Skeletal muscle cell (primary cell): ENCODE measurements at regions not wholly inside any gene's neighbourhood (a gene's known extent, or its start where the extent isn't known, plus 50 kb on each side); places are given as distances from the start of the nearest gene placed in this dataset.

Source experiments
- DNase-seq: peaks from one replicate; pipeline ENCODE4 v3.0.0-alpha.2; 2010; ENCODE audit warnings: low read depth
- H3K4me3 ChIP-seq: 2 replicates; pipeline ENCODE4 v1.5.1; 2011; ENCODE audit warnings: low read depth, mild to moderate bottlenecking, control low read depth, low read length, moderate library complexity

DNA sequence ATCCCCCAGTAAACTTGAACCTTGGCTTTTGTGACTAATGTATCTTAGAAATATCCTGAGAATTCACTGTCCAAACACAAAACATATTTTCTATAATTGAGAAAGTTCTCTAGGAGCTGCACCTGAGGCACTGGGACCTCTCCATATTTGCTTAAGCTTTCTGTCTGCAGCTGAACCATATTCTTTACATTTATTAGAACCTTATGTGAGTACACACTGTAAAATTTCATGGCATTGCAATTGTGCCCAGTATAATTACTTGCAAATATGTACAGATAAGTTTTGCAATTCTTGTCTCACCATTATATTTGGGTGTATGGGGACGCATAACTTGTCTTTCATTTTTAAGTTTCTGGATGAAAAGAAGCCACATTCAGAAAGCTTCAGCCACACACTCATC lies 280.7 kb upstream of the KLHL1 start:
- DNase-seq: no peak
- no peak overlapping the region for H3K4me3 ChIP-seq

DNA sequence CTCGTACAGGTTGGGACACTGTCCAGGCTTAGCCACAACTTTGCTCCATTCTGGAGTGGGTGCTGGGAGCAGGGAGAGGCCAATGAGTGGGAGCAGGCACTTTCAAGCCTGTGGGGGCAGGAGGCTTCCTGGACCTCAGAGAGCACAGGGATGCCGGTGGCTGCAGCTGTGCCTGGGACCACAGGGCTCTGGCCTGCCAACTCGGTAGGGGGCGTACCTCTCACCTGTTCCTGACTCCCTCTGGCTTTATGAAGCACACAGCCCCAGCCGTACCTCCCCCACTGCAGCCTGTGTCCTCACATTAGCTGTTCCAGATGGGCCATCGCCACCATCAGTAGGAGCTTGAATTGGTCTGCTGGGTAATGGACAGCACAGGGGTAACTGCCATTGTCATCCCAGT lies 278.7 kb upstream of the KLHL1 start:
- no peak for DNase-seq

DNA sequence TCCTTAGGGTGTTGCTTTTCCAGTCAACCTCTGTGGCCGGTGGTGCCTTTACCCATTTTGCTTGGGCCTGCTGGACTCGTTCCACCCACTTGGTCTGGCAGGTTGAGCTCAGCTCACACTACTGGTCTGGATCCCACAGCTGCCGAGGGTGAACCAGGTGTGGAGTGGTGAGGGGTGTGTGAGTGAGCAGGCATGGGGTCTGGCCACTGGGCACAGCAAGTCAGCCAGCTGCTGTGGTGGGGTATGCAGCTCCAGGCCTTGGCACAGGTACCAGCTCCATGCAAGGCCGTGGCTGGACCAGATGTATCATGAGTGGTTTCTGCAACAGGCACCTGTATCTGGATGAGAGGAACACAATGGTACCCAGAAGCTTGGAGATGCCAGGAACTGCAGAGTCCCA lies 277.6 kb upstream of the KLHL1 start:
- DNase-seq: no peak
- H3K4me3 ChIP-seq: no peak overlapping the region

More for the DNA sequence above, 278.7 kb upstream of the KLHL1 start:
- no peak overlapping the region for H3K4me3 ChIP-seq

DNA sequence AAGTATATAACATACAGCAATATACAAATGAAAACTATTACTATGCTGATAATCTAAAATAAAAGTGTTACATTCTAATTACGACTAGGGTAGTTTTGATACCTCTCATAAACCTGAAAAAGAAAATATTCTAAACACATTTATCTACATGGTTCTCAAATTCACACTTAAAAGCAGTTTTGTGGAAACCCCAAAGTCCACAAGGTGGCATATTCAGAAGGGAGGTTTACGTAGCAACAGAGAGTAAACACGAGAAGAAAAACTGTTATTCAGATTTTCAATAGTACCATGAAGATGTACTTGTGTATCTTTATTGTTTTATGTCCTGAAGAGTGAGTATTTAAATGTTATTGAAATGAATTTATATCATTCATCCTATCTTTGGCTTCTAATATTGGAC lies 275.9 kb upstream of the KLHL1 start:
- H3K4me3 ChIP-seq: no peak overlapping the region
- no peak for DNase-seq

DNA sequence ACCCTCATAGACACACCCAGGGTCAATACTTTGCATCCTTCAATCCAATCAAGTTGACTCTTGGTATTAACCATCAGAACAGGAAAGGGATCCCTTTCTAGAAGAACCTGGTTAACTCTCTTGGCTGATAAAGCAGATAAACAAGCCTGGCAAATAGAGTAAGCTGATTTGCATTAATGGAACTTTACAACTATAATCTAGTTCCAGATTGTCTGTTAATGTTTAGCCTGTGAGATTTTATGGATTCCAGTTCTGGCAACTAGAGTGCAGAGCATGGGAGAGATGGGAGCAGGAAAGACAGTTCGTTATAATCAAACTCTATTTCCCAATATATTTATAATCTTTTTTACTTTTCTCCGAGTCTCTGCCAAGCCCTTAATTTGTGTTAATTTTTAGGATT lies 272.6 kb upstream of the KLHL1 start:
- no peak for DNase-seq

DNA sequence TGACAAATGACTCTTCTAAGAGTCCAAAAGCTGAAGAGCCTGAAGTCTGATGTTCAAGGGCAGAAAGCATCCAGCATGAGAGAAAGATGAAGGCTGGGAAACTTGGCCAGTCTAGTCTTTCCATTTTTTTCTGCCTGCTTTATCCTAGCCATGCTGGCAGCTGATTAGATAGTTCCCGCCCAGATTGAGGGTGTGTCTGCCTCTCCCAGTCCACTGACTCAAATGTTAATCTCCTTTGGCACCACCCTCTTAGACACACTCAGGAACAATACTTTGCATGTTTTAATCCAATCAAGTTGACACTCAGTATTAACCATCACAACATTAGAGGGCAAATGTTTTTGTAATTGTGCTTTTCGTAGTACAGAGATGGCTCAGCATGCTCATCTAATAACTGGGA lies 267.5 kb upstream of the KLHL1 start:
- H3K4me3 ChIP-seq: no peak overlapping the region
- no peak for DNase-seq

More for the DNA sequence above, 272.6 kb upstream of the KLHL1 start:
- H3K4me3 ChIP-seq: no peak overlapping the region

DNA sequence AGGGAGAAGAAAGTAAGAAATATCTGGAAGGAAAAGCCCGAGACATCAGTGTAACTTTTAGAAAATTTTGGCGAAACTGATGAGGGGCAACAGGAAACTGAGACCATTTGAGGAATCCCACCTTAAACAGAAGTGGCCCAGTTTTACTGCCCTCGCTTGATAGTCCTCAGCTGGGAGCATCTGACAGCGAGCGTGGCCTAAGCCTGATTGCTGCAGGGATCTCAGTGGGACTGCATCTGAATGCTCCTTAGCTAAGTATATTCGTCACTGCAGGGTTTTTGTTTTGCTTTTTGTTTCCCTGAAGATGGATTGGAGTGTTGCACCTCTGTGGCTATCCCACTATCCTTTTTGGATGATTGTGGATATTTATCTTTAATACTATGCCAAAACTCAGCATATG lies 262.7 kb upstream of the KLHL1 start:
- H3K4me3 ChIP-seq: no peak overlapping the region
- no peak for DNase-seq

DNA sequence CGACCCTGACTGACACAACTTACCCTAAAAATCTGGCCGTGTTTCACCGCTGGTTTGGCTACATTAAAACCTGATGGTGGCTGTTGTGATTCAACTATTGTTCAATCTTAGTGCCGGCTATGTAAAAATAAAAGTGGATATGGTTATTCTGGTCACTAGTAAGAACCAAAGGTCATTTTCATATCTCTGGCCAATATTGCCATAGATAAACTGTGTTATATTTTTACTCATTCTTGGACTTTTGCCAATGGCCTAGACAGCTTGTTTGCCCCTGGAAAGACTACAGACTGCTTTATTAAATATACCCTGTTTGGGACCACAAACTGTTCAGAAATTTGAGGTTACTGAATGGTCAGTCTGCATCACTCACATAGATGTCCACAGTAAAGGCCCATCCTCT lies 258.5 kb upstream of the KLHL1 start:
- DNase-seq: no peak
- H3K4me3 ChIP-seq: no peak overlapping the region

DNA sequence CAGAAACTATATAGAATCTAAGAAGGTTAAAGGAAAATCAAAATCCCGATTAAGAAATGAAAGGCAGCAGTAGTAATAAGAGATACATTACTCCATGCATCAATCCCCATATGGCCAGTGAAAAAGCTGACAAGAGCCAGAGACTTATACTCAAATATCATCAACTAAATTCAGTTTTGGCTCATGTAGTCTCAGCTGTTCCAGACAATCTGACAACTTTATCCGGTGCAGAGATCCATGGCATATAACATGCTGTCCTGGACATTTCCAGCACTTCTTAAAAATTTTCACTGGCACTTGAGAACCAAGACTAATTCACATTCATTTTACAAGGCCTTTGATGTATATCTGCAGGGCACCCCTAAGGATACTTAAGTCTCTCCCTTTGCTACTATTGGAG lies 255.7 kb upstream of the KLHL1 start:
- H3K4me3 ChIP-seq: no peak overlapping the region
- no peak for DNase-seq

DNA sequence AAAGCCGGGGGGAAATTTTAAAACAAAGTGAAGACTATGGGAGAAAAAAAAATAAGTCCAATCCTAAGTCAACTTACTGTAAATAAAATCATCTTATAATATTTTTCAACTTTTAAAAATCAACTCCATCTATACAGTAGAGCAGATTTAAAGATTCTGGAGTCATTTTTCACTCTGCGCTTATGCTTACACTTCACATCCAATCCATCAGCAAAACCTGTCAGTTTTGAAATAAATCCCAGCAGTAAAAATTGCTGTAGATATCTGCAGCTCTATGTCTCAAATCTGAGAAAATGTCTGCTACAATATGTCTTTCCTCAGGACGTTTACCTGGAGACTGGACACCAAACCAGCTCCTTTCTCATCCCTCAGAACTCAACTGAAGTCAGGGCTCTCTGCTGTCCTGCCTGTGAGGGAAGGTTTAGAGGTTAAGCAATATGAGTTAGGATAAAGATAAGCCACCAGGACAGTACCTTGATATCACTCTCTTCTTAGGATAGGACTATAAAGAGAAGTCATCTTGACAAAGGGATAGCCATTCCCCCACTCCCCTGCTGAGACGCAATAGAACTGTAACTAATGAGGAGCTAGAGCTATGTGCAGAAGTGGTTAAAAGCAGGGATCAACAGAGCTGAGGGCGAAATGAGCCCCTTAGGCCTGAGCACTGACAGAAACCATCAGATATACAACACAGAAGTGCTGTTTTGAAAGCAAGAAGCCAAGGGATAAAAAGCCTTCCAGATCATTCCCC lies 254.7 kb upstream of the KLHL1 start:
- no peak for DNase-seq
- no peak overlapping the region for H3K4me3 ChIP-seq

DNA sequence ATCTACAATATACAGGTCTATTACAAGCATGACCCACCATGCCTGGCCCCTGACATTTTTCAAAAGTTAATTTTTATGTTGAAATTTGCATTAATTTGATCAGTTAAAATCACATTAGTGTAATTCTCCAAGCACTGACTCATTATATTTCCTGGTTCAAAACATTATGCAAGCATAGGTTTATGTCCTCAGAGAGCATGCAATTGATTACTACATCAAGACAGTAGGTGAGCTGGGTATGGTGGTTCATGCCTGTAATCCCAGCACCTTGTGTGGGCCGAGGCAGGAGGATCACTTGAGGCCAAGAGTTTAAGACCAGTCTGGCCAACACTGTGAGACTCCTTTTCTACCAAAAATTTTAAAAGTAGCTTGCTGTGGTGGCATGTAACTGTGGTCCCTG lies 248.8 kb upstream of the KLHL1 start:
- DNase-seq: no peak
- H3K4me3 ChIP-seq: no peak overlapping the region

DNA sequence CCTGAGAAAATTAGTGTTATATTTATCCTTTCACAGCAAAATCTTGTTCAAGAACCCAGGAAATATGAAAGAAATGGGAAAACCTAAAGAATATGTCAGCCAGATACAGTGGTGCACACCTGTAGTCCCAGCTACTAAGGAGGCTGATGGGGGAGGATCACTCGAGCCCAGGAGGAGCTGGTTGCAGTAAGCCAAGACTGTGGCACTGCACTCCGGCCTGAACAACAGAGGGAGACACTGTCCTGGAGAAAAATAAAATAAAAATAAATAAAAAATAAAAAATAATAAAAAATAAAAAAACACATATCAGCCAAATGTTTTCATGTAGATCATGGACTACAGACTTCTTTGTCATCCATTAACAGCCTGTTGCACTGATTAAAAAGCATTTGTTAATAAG lies 244.8 kb upstream of the KLHL1 start:
- no peak for DNase-seq
- no peak overlapping the region for H3K4me3 ChIP-seq

DNA sequence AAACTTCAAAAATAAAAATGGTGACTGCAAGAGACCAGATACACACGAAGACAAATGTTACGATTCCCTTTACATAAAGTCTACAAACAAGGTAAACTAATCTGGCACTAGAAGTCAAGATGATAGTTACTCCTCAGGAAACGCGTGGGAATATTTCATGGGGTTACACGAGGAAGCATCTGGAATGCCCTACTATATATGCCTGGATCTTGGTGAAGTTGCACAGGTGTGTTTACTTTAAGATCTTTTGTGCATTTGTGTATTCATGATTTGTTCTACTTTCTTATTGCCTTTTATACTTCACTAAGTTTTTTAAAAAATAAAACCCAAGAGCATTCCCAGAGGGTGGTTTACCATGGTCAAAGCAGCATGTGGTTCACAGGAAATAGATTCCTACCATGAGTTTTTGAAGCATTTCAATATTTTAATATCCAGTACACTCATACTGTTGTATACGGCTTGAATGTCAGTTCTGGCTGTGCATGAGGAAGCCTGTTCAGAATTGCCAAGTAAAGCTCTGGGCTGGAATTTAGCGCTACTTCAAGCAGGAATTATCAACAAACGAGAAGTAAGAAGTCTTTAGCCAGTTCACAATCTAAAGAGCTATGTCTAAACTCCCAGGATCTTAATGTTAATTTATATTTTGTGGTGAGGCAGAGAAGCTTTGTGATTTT lies 239.8 kb upstream of the KLHL1 start:
- no peak overlapping the region for H3K4me3 ChIP-seq
- DNase-seq: no peak

DNA sequence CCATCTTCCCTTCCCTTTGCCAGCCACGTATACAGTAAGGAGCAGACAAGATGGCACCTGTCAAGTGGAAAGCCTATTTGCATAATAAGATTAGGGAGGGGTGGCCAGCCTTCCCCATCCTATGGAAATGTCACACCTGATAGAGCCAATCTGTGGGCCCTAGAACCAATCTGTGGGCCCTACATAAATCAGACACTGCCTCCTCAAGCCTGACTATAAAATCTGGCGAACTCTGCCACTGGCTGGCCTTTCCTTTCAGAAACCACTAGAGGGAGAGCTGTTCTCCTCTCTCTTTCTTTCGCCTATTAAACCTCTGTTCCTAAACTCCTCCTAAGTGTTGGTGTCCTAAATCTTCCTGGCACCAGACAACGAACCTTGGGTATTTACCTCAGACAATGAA lies 231.5 kb upstream of the KLHL1 start:
- no peak for DNase-seq

DNA sequence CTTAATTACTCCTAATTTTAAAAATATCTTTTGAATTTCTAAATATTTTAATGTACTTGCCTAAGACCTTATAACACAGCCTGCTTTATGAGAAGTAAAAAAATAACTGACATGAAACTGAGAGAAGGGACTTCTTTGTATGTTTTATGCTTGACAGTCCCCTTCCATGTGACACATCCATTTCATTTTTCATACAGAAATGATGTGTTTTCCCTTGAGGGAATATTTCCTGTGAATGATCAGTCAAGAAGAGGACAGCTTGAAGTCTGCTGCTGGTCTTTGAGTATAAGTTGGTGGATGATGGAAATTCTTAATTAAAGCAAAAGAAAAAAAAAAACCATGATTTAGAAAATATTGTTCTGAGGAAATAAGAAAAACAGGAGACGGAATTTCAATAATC lies 230.4 kb upstream of the KLHL1 start:
- DNase-seq: no peak
- no peak overlapping the region for H3K4me3 ChIP-seq

More for the DNA sequence above, 231.5 kb upstream of the KLHL1 start:
- H3K4me3 ChIP-seq: no peak overlapping the region

DNA sequence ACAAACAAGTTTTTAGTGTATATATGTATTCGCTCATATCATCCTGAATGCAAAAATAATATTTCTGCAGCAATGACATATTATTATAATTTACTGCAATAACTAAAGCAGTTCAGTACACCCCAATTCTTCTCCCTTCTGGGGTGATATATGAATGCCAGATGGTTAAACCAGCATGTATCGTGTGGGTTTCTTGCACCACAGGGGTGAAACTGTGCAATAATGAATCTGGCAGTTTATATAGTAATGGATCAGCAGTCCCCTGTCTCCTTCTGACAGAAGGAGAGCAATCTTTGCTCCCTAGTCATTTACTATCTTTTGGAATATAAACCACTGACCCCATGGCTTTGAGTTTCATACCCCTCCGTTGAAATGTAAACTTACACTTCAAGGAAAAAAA lies 228.6 kb upstream of the KLHL1 start:
- DNase-seq: no peak

DNA sequence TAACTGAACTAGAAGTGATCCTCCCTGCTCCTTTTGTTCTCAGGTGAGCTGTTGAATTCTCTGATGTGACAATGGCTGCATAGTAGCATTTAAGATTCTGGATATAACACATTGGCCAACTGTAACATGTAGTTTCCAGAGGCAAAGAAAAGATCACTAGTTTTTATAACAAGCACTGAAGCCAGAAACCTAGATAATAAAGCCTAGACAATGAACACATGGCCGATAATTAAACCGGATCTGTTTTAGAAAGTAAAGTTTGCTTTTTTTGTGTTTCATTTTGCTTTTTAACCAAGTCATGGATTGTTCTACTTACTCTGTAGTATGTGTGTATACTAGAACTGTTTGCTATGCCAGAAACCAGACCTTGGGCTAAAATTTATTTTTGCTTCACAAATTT lies 225.5 kb upstream of the KLHL1 start:
- H3K4me3 ChIP-seq: no peak overlapping the region
- DNase-seq: no peak

More for the DNA sequence above, 228.6 kb upstream of the KLHL1 start:
- H3K4me3 ChIP-seq: no peak overlapping the region

DNA sequence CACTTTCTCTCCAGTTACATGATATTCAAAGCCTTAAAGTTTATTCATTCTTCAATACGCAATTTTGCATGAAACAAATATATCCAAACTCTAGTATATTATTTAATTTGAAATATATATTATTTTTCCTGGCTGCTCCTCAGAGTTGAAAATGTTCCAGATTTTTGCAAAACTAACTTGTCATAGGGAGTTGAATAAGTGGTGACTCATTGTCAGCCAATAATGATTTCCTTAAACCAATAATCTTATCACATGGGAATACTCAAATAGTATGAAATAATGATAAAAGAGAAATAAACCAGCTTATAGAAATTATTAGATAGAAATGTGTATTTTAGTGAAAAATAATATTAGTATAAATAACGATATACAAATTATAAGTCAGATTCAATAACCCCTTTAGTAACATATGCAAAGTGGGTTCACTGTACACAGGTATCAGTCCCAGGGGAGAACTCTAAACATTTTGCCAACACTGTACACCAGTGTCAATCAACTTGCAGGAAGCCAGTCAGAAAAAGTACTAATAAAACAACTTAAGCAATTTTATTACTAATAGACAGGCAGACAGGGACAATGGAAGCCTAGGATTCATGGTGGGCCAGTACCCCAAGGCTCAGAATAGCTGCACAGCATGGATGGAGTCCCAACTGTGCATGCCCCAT lies 222.6 kb upstream of the KLHL1 start:
- H3K4me3 ChIP-seq: no peak overlapping the region

DNA sequence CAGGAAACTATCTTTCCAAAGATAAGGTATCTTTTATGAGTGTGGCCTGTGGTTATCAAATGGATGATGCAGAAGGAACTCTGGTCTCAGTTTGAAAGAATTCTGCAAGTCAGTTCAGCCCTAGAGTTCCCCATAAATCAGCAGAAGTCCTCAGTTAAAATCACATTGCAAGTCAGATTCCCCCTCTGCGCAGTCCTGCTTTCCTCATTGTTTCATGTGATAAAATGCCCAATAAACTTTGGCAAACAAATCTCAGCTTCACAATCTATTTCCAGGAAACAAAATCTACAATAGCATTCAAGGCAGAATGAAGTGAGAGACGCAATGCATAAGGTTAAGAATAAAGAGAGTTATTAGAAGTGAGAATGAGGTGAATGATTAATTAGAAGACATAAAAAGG lies 216.3 kb upstream of the KLHL1 start:
- H3K4me3 ChIP-seq: no peak overlapping the region
- no peak for DNase-seq

More for the DNA sequence above, 222.6 kb upstream of the KLHL1 start:
- no peak for DNase-seq

DNA sequence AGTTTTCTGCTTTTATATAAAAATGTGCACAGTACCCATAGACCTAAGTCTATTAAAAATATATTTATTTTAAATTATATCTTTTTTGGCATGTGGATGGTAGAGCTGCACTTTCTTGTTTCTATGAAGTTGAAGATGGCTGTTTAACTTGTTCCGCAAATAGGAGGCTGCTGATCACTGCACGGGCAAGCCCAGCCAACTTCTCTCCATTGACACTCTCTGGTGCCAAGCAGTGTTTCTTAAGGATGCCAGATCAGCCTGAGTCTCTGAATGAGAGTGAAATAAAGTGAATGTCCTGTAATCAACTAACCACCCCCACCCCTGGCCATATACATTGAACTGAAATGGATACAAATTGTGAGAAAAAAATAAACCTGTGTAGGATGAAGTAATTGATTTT lies 202.9 kb upstream of the KLHL1 start:
- DNase-seq: no peak
- no peak overlapping the region for H3K4me3 ChIP-seq
